HT1080 (cell line): ENCODE measurements at regions not wholly inside any gene's neighbourhood (a gene's known extent, or its start where the extent isn't known, plus 50 kb on each side); places are given as distances from the start of the nearest gene placed in this dataset. TPM values are rescaled to one million over a fixed set of nuclear protein-coding genes. Genes with fewer than 3 reads are reported as not detected.
A peak's percentile ranks its signal among the peaks of the same experiment; 100 is the strongest.

Experiments
- DNase-seq: peaks from one replicate; pipeline ENCODE4 v3.0.0-alpha.2; 2015; ENCODE audit warnings: low read depth
- small RNA-seq: library from RNA; depleted of rRNA; stranded (forward); fragments of <200 nt; gene quantifications from one replicate; pipeline ENCODE3, GENCODE V24; 2014

DNA sequence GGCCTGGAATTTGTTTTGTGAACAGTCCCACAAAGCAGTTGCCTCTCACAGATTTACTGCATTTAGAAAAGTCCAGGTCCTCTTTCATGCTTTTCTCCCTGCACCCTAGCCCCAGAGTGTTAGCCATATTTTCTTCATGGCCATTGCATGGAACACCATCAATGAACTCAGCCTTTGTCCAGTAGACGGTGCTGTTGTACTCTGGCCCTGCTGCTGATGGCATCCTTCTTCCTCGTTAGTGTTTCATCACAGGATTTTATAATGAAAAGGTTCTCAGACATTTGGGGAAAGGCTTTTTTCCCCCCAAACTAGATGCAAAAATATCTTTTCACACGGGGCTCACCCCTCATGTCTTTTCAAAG lies 93.0 kb upstream of the SLC25A13 start:
- DNase-seq: peak; percentile 36

GRCh38 chr7:96410126-96410839 lies 88.4 kb upstream of the SLC25A13 start:
- no peak for DNase-seq

DNA sequence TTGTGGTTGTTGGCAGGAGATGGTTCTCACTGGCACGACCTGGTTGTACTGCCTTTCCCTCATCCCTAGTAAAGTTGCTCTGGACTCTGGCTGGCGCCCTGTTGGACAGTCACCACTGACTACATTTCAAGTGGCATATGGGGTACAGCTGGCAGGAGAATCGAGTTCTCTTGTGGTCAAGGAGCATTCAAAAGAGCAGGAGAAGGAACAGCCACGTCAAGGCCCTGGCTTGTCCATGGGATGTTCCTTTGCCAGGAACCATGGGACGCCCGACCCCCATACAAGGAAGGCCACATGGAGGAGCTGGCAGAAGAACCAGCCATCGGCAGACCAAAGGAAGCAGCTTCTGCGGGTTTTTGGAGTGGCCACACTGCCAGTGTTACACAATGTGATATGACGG lies 87.0 kb upstream of the SLC25A13 start:
- no peak for DNase-seq

- peak; percentile 50 for DNase-seq
Observed at GRCh38 chr7:96407427-96407826, 85.5 kb upstream of the SLC25A13 start.

GRCh38 chr7:96402913-96403312 lies 81.0 kb upstream of the SLC25A13 start:
- no peak for DNase-seq

- DNase-seq: no peak
Observed at GRCh38 chr7:96401200-96401599, 79.3 kb upstream of the SLC25A13 start.

- DNase-seq: peak; percentile 34
Observed at GRCh38 chr7:96400518-96400917, 78.6 kb upstream of the SLC25A13 start.

DNA sequence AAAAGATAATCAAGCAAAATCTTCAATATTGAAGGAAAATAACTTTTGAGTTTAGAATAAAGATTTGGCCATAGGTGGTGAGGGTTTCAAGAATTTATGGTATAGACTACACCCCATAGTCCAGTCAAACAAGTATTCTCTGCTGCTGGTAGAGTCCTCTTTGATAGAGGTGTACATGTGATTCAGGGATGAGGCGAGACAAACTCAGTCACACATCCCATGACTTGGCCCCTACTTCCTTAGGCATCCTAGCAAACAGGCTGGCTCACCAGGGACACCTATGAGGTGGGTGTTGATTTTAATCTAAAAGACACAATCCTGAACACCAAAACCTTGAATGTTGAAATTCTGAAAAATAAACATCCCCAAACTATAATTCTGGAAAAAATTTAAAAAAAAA lies 78.1 kb upstream of the SLC25A13 start:
- peak; percentile 44 for DNase-seq

- DNase-seq: no peak
Observed at GRCh38 chr7:96397936-96398598, 76.2 kb upstream of the SLC25A13 start.

GRCh38 chr7:96388620-96389383 lies 66.9 kb upstream of the SLC25A13 start:
- DNase-seq: peak; percentile 86

DNA sequence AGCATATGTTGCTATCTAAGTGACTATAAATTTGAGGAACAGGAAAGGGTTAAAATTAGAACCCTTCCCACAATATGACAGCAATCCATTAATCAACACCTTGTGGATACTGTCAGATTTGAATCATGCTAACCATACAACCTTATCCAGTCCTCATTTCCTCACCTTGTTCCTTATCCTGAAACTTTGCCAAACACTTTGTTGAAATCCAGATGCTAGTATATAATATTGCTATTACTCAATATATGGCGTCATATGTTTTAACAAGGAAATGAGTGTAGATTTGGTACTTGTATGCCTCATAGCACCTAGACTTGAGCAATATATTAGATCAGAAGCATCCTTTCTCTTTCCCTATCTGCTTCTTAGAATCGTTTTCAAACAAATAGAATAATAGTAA lies 66.3 kb upstream of the SLC25A13 start:
- peak; percentile 84 for DNase-seq

DNA sequence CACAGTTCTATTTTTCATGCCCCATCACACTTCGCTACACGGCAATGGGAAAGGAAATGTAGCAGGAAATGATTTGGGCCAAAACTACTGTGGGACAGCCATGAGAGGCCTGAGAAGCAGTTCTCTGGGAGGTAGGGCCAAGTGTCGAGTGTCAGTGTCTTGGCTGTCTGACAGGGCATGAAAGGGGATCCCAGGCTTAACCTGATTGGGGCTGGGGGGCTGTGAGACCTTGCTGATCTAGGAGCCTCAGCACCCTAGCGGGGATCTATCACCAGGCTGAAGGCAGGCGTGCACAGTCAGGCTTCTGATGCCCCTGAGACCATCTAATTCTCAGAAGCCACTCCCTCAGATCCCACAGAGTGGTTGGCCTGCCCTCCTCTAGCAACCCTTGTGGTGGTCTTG lies 58.2 kb upstream of the SLC25A13 start:
- DNase-seq: peak; percentile 6

DNA sequence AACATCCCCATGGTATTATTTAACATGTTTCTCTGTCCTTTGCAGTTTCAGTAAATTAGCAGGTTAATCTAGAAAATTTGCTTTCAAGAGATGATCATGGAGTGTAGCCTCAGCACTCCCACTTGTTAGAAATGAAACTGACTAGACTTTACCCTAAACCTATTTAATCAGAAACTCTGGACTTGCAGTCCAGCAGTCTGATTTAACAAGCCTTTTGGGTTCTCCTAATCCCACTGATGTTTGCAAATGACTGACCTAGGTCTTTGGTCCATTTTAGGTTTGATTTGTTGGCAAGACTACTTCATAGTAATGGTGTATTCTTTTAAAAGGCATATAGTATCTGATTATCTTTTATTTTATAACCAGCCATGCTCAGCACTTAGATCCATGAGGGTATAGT lies 55.5 kb upstream of the SLC25A13 start:
- no peak for DNase-seq

Small RNAs in the stretch of these regions (small RNA-seq; reads per million reads assigned to genes)
- not detected for gene RNU7-188P
